Hematopoietic multipotent progenitor cell treated with erythropoietin and hydrocortisone succinate and interleukin-3 and kit ligand, for 17 days (in vitro differentiated cells): ENCODE measurements at regions not wholly inside any gene's neighbourhood (a gene's known extent, or its start where the extent isn't known, plus 50 kb on each side); places are given as distances from the start of the nearest gene placed in this dataset.
"Not testable (repeated sequence)": the region's sequence is repeated elsewhere in the genome, so short reads cannot be mapped to it uniquely, and the experiment has no call there.

Experiments
- DNase-seq: peaks from one replicate; pipeline ENCODE4 v3.0.0-alpha.2; 2015; ENCODE audit warnings: low spot score

DNA sequence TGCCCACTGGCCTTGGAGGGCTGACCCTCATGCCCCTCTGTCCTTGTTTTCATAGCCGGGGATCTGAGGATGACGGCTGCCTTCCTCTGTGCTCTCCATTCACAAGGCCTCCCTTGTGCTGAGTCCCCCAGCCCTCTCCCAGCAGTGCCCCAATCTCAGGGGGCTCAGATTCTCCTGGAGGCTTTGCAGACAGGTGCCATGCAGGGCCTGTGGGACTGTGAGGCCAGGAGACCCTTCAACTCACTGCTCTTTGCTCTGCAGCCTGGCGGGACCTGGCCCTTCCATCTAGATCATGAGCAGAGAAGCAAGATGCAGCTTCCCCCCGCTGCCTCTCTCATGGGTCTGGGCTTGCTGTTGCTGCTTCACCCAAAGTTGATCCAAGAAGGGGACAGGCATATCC lies 356.0 kb downstream of the BCL11B start:
- DNase-seq, result no peak

DNA sequence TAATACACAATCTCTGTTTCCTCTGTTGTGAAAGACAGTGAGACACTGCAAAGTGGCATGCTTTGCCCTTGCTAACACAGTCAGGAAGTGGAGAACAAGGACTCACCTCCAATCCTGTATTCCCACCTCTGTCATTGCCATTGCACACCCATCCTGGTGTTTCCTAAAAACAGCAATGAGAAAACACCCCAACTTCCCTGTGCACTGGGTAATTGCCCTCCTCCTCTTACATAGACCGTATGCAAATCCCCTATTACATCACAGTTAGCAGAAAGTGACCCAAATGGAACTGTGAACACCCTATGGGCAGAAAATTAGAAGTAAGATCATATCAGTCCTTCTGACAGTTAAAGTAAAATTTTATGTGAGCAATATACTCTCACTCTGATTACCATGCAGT lies 355.5 kb downstream of the BCL11B start:
- no peak for DNase-seq

DNA sequence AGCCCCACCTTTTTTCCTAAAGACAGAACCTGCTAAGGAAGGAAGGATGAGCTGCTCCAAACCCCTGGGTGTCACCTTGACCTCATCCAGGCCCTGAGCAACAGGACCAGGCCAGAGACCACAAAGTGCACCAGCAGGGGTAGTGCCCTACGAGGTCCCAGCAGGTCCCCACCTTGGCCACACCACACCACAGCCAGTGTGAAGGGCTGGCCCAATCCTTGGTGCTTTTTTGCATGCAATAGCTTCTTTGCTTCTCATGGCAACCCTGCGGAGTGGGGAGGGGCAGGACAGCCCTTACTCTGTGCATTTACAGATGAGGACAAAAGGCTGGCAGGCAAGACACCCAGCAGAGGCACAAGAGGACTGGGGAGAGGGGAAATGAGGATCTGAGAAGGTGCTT lies 352.6 kb downstream of the BCL11B start:
- DNase-seq, result no peak

- DNase-seq, result not testable (repeated sequence)
Observed at GRCh38 chr14:98921306-98921705, 350.7 kb downstream of the BCL11B start.

DNA sequence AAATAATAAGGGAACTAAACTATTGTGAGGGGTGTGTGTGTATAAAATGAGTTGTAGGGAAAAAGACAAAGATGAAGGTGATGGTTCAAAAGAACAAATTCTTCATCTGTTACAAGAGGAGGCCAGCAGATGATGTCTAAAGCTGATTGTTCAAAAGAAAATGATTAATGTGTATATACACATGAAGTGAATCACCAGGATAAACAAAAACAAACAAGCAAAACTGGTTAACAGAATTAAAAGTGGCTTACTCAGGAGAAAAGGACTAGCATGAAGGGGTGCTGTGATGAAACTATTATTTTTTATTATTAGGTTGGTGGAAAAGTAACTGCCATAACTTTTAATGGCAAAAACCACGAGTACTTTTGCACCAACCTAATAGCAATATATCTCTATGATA lies 348.4 kb downstream of the BCL11B start:
- no peak for DNase-seq

GRCh38 chr14:98924046-98924445 lies 348.0 kb downstream of the BCL11B start:
- no peak for DNase-seq

DNA sequence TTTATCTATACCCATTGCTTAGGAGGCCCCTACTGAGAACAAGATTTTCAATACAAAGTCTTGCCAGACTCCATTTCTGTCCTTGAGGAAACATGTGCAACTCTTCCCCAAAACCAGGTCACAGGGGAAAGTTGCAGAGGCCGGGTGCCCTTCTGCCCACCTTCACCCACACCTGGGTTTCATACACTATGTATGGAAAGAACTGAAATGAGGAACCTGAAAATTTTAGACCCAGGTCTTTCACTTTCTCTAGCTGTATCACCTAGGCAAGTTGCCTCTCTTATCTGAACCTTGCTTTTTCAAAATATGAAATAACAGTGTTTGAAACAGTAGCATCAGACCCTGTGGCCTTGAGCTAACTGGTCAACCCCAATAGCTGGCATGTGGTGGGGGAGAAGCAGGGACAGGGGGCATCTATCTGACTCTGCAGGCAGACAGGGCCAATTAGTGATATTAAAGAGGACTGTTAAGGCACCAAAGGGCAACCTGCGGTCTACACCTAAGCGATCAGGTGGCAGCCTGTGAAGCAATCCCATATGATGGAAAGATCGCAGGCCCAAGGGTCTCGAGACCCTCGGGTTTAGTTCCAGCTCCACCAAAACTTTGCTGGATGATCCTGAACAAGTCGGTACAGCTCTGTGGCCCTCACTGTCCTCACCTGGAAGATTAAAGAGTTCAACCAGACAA lies 346.5 kb downstream of the BCL11B start:
- no peak for DNase-seq

DNA sequence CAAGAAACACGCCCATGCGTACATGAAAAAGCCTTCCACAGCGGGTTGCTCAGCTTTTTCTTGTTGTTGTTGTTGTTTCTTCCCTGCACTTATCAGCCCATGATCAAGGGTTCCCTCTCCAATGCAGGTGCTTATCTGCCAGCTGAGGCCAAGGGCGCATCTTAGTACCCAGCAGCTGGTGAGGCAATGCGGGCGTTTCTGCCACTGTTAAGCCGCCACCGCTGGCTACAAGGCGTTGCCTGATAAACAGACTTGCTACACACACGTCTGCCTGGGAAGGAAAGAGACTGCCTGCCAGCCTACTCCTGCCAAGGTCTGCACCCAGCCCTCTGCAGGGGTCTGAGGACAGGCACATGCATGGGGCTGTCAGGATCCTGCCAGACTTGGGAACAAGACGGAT lies 345.9 kb downstream of the BCL11B start:
- no peak for DNase-seq

- DNase-seq, result no peak
Observed at GRCh38 chr14:98926801-98927200, 345.2 kb downstream of the BCL11B start.

GRCh38 chr14:98927986-98928385 lies 344.0 kb downstream of the BCL11B start:
- no peak for DNase-seq

DNA sequence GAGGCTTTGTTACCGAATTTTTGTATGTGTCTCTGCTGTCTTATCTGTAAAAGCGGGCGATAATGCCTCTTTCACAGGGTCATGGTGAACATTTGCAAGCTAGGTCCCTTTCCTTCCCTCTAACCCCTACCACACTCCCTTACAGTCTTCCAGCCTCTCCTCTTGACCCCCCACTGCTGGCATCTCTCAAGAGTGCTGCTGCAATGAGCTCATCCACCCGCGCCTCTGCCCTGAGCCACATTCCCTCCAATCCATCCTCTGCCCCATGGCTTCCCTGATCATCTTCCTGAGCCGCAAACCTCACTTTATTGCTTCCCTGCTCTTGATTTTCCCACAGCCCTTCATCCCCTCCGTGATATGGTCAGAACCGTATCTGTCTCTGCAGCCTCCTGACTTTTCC lies 343.6 kb downstream of the BCL11B start:
- no peak for DNase-seq

GRCh38 chr14:98931126-98931525 lies 340.9 kb downstream of the BCL11B start:
- DNase-seq, result no peak

DNA sequence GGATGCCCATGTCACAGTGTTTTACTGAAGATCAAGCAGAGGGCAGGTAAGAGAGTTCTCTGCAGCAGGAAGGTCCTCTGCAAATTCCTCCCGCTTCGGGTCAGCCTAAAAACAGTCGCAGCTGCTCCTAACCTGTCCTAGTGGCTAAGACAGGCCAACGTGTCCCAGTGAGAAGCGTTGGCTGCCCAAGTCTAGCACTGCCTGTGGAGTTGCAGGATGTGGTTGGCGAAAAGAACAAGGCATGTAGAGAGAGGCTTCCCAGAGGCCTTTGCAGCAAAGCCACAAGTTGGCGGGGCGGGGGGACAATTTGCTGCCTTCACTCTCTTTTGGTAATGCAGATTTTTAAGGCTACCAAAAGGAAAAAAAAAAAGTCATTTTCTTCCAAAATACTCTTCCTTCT lies 340.1 kb downstream of the BCL11B start:
- no peak for DNase-seq

DNA sequence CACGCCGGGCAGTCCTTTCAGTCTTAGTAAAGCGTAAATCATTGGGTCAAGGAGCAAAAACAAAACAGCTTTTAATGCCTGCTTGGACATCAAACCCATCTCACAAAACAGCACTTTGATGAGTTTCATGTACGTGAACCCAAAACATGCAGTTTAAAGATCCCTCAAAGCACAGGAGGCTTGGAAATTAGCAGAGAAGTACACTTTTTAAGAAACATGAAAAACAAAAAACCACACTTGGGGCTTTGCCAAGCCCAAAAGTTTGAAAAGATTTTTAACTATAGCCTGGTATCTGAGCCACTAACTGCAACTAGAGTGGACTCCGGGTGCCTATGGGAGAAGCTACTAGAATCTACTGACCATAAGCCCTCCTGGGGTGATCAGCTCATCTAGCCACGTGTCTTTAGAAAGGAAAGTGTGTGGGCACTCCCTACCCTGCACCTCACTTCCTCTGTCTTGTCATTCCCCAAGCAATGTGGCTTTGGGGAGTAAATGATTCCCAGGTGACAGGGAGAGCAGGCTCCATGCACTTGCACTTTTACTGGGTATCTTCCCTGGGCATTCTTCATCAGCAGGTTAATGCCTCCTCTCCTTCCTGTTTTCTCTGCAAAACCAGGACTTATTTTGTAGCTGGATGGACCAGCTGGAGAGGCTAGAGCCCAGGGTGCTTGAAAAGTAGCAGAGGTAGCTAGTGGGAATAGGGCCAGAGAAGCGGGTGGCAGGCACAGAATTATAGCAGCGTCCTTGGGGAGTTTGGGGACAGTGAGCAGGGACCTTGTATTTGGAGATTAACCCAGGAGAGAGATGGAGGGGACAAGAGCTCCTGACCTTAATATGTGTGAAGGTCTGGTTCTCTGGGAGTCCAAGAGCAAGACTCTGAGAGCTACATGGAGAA lies 339.3 kb downstream of the BCL11B start:
- DNase-seq, result no peak

- DNase-seq, result not testable (repeated sequence)
Observed at GRCh38 chr14:98934569-98934968, 337.4 kb downstream of the BCL11B start.

GRCh38 chr14:98935921-98936320 lies 336.1 kb downstream of the BCL11B start:
- no peak for DNase-seq

DNA sequence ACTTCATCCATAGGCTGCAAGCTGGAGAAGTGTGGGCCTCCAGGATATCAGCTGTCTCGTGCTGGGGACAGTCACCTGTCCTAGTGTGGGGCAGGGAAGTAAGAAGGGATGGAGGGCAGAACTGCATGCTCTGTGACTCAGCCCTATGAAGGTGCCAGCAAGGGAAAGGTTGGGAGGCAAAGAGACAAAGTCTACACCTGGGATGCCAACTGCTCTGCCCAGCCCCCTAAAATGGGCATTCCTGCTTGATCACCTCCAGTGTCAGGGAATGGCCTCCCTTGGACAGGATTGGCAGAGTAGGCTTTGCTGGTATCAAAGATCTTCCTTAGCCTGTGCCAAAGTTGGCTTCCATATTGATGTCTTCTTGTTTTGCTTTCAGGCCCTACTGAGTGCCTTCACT lies 335.0 kb downstream of the BCL11B start:
- no peak for DNase-seq

DNA sequence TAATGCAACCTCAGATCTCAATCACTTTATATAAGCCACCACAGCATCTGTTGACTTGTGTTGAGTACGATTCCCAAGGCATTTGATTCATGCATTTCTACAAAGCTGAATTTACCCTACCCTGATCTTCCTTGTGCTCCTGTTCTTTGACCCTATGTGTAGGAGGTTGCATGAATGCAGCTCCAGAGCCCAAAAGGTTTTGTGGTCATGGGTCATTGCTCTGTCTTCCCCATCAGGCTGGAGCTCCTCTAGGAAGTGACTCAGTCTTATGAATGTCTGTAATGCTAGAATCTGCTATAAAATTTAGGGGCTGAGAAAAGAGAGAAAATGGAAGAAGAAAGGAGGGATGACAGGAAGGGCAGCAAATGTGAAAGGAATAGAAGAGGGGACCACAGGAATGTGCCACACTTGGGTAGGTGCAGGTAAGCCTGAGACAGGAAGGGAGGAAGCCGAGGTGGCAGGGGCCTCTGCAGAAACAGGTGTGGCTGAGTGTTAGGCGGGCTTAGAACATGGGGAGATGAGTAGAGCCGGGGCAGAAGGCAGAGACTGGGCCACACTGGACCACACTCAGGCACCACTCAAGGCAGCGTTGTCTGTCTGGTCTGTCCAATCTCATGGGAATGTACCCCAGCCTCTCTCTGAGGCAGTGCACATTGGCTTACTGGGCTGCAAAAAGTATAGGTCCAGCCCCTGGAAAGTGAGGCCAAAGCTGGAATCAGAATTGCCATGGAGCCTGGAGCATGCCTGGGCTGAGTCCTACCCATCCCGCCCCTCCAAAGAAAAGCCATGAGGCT lies 334.1 kb downstream of the BCL11B start:
- no peak for DNase-seq

- no peak for DNase-seq
Observed at GRCh38 chr14:98940693-98941437, 331.1 kb downstream of the BCL11B start.

DNA sequence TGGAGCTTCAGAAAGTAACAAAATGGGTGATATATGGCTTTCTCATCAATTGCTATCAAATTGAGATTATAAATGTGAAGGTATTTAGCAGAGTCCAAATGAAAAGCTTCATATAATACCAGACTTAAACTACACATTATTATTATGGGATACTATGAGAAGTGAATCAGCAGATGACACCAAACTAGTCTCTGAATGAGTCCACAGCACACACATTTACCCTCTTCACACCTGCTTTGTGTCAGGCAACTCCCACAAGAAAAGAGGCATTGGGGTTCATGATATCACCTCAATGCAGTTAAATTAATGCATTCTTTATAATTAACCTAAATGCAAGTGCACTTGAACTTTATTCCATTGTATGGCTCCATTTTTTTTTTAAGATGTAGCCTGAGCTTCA lies 330.5 kb downstream of the BCL11B start:
- no peak for DNase-seq

- no peak for DNase-seq
Observed at GRCh38 chr14:98943907-98944306, 328.1 kb downstream of the BCL11B start.

- no peak for DNase-seq
Observed at GRCh38 chr14:98944989-98945388, 327.0 kb downstream of the BCL11B start.
